ENCODE measurements at regions not wholly inside any gene's neighbourhood (a gene's known extent, or its start where the extent isn't known, plus 50 kb on each side); places are given as distances from the start of the nearest gene placed in this dataset.
"Not testable (repeated sequence)": the region's sequence is repeated elsewhere in the genome, so short reads cannot be mapped to it uniquely, and the experiment has no call there.

GRCh38 chr3:175977968-175978752, 1119.0 kb downstream of the NAALADL2 start:
- DNase-seq (ENCODE audit: low read depth in 2 of 2): no peak

GRCh38 chr3:175969456-175969855, 1110.3 kb downstream of the NAALADL2 start:
- no peak for DNase-seq (ENCODE audit: low read depth in 2 of 2)

- no peak for DNase-seq (ENCODE audit: low read depth in 2 of 2)
These were observed 1105.9 kb downstream of the NAALADL2 start for GRCh38 chr3:175965036-175965435.

- no peak for DNase-seq (ENCODE audit: low read depth in 2 of 2)
These were observed 1098.3 kb downstream of the NAALADL2 start for GRCh38 chr3:175957427-175957826.

GRCh38 chr3:175956964-175957363, 1097.8 kb downstream of the NAALADL2 start:
- DNase-seq (ENCODE audit: low read depth in 2 of 2): no peak

- DNase-seq (ENCODE audit: low read depth in 2 of 2): no peak
These were observed 1092.0 kb downstream of the NAALADL2 start for GRCh38 chr3:175951047-175951694.

- DNase-seq (ENCODE audit: low read depth in 2 of 2): no peak
These were observed 1088.9 kb downstream of the NAALADL2 start for GRCh38 chr3:175948041-175948440.

- peak in 1 of 2 donors; percentile 0 for DNase-seq (ENCODE audit: low read depth in 2 of 2)
These were observed 1082.2 kb downstream of the NAALADL2 start for GRCh38 chr3:175941352-175941751.

GRCh38 chr3:175940881-175941280, 1081.7 kb downstream of the NAALADL2 start:
- DNase-seq (ENCODE audit: low read depth in 2 of 2): no peak

GRCh38 chr3:175940243-175940642, 1081.1 kb downstream of the NAALADL2 start:
- no peak for DNase-seq (ENCODE audit: low read depth in 2 of 2)

GRCh38 chr3:175937367-175937766, 1078.2 kb downstream of the NAALADL2 start:
- DNase-seq (ENCODE audit: low read depth in 2 of 2): not testable (repeated sequence)

- no peak for DNase-seq (ENCODE audit: low read depth in 2 of 2)
These were observed 1073.5 kb downstream of the NAALADL2 start for GRCh38 chr3:175932586-175932985.

GRCh38 chr3:175919133-175919532, 1060.0 kb downstream of the NAALADL2 start:
- no peak for DNase-seq (ENCODE audit: low read depth in 2 of 2)

- DNase-seq (ENCODE audit: low read depth in 2 of 2): no peak
These were observed 1057.2 kb downstream of the NAALADL2 start for GRCh38 chr3:175916191-175916934.

GRCh38 chr3:175914785-175915184, 1055.7 kb downstream of the NAALADL2 start:
- DNase-seq (ENCODE audit: low read depth in 2 of 2): no peak

GRCh38 chr3:175913286-175913685, 1054.2 kb downstream of the NAALADL2 start:
- DNase-seq (ENCODE audit: low read depth in 2 of 2): no peak

- DNase-seq (ENCODE audit: low read depth in 2 of 2): no peak
These were observed 1052.8 kb downstream of the NAALADL2 start for GRCh38 chr3:175911937-175912336.

- no peak for DNase-seq (ENCODE audit: low read depth in 2 of 2)
These were observed 1043.1 kb downstream of the NAALADL2 start for GRCh38 chr3:175902226-175902625.

GRCh38 chr3:175898194-175898593, 1039.1 kb downstream of the NAALADL2 start:
- DNase-seq (ENCODE audit: low read depth in 2 of 2): no peak

GRCh38 chr3:175896655-175897054, 1037.5 kb downstream of the NAALADL2 start:
- no peak for DNase-seq (ENCODE audit: low read depth in 2 of 2)

GRCh38 chr3:175895731-175896130, 1036.6 kb downstream of the NAALADL2 start:
- no peak for DNase-seq (ENCODE audit: low read depth in 2 of 2)

- no peak for DNase-seq (ENCODE audit: low read depth in 2 of 2)
These were observed 1034.4 kb downstream of the NAALADL2 start for GRCh38 chr3:175893566-175893965.

Data from dermis microvascular lymphatic vessel endothelial cell (primary cell).